HPDE6-E6E7 (cell line): ENCODE measurements at regions not wholly inside any gene's neighbourhood (a gene's known extent, or its start where the extent isn't known, plus 50 kb on each side); places are given as distances from the start of the nearest gene placed in this dataset.
"Not testable (repeated sequence)": the region's sequence is repeated elsewhere in the genome, so short reads cannot be mapped to it uniquely, and the experiment has no call there.

Source experiments
- DNase-seq: peaks from one replicate; pipeline ENCODE4 v3.0.0; 2011; ENCODE audit warnings: missing footprints; ENCODE audit errors: extremely low spot score

GRCh38 chr12:46884362-46884761 is 58.6 kb upstream of the SLC38A4 start:
- no peak for DNase-seq

- no peak for DNase-seq
These were observed 60.8 kb upstream of the SLC38A4 start for GRCh38 chr12:46886541-46887041.

- DNase-seq: no peak
These were observed 62.1 kb upstream of the SLC38A4 start for GRCh38 chr12:46887870-46888269.

GRCh38 chr12:46888568-46888967 is 62.8 kb upstream of the SLC38A4 start:
- DNase-seq: no peak

- no peak for DNase-seq
These were observed 65.5 kb upstream of the SLC38A4 start for GRCh38 chr12:46891306-46891705.

GRCh38 chr12:46892034-46892705 is 66.4 kb upstream of the SLC38A4 start:
- DNase-seq: no peak

GRCh38 chr12:46892887-46893286 is 67.1 kb upstream of the SLC38A4 start:
- no peak for DNase-seq

- DNase-seq: no peak
These were observed 67.6 kb upstream of the SLC38A4 start for GRCh38 chr12:46893434-46893833.

- no peak for DNase-seq
These were observed 69.9 kb upstream of the SLC38A4 start for GRCh38 chr12:46895726-46896125.

GRCh38 chr12:46896680-46897079 is 70.9 kb upstream of the SLC38A4 start:
- DNase-seq: no peak

- DNase-seq: no peak
These were observed 72.5 kb upstream of the SLC38A4 start for GRCh38 chr12:46898152-46898931.

GRCh38 chr12:46898989-46899388 is 73.2 kb upstream of the SLC38A4 start:
- no peak for DNase-seq

GRCh38 chr12:46900734-46901463 is 75.1 kb upstream of the SLC38A4 start:
- no peak for DNase-seq

GRCh38 chr12:46901464-46902205 is 75.8 kb upstream of the SLC38A4 start:
- no peak for DNase-seq

GRCh38 chr12:46903058-46903457 is 77.3 kb upstream of the SLC38A4 start:
- DNase-seq: no peak

- no peak for DNase-seq
These were observed 78.8 kb upstream of the SLC38A4 start for GRCh38 chr12:46904406-46905238.

GRCh38 chr12:46905239-46905627 is 79.4 kb upstream of the SLC38A4 start:
- DNase-seq: not testable (repeated sequence)

GRCh38 chr12:46907791-46908190 is 82.0 kb upstream of the SLC38A4 start:
- DNase-seq: no peak

GRCh38 chr12:46908236-46908935 is 82.6 kb upstream of the SLC38A4 start:
- DNase-seq: peak; percentile 45

GRCh38 chr12:46908936-46909635 is 83.3 kb upstream of the SLC38A4 start:
- no peak for DNase-seq
